ENCODE measurements at regions not wholly inside any gene's neighbourhood (a gene's known extent, or its start where the extent isn't known, plus 50 kb on each side); places are given as distances from the start of the nearest gene placed in this dataset.
"Not testable (repeated sequence)": the region's sequence is repeated elsewhere in the genome, so short reads cannot be mapped to it uniquely, and the experiment has no call there.

DNA sequence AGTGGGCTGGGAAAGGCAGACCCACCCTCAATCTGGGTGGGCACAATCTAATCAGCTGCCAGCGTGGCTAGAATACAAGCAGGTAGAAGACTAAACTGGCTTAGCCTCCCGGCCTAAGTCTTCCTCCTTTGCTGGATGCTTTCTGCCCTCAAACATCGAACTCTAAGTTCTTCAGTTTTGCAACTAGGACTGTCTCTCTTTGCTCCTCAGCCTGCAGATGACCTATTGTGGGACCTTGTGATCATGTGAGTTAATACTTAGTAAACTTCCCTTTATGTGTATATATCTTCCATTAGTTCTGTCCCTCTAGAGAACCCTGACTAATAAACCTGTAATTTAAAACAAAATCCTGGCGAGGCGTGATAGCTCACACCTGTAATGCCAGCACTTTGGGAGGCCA, 51.8 kb upstream of the SLC39A8 start:
- DNase-seq: not testable (repeated sequence)

DNA sequence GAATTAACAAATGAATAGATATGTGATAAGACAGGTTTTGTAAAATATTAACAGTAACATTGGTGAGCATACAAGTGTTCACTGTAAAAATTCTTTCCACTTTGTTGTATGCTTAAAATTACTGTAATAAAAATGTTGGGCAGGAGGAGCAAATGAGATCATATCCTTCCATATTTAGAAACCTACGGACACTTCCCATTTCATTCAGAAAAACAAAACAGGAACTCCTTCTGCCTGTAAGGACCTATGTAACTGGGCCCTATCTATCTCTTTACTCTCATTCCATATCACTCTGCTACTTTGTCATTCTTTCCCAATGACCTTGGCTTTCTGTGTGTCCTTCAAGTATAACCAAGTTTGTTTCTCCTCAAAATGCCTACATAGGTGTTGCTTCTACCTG, 53.7 kb upstream of the SLC39A8 start:
- no peak for DNase-seq

- DNase-seq: no peak
Measured at GRCh38 chr4:102400898-102401297, 55.6 kb upstream of the SLC39A8 start.

DNA sequence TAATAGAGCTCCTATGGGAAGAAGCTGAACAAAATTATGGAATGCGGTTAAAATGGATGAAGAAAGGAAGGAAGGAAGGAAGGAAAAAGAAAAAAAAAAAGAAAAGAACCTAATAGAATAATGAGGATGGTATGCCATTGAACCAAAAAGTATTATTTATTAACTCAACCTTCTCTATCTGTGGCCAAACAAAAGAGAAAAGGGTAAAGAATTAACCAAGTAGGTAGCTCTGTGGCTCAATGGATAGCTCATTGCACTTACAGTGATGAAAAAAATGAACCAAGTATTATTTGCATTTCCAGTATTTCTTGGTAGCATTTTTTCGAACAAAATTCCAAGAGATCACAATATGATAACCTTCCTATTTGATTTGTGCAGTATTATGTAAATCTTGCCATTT, 56.9 kb upstream of the SLC39A8 start:
- DNase-seq: no peak

- no peak for DNase-seq
Measured at GRCh38 chr4:102403116-102403515, 57.8 kb upstream of the SLC39A8 start.

DNA sequence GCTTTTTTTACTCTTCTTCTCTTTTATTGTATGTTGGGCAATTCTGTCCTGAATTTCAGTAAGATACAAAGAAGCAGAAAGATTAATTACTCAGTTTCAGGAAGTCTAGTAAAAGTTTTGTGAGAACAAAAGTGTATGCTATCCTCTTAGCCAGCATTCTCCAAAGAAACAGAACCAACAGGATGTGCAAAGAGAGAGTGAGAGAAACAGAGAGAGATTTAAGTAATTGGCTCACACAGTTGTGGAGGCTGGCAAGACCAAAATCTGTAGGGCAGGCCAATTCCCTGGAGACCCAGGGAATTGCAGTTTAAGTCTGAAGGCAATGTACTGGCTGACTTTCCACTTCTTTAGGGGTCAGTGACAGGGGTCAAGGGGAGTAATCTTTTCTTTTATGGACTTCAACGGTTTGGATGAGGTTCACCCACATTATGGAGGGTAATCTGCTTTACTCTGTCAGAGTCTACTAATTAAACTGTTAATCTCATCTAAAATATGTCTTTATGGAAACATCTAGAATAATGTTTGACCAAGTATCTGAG, 59.2 kb upstream of the SLC39A8 start:
- DNase-seq: no peak

DNA sequence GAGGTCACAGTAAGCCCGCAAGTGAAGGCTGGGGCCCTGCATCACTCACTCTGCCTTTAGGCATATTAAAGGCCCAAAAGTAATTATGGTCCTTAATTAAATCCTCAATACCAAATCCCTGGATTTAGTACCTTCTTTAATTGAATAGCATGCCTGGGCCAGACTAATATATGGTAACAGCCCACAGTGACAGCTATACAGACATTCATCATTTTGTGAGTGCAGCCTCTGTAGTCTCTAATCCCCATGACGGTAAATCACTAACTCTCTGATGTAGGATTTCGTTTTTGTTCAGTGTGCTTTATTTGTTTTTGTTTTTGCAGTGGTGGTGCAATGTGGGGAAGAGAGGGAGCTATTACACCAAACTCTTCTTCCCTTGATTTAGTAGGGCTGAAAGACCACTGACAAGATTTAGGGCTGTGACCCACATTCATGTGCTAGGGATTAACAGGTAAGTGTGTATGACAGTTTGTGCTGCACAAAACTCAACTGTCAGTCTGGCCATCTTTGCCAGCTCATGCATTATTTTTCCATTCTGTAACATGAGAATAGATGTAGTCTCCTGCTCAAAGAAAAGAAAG, 60.6 kb upstream of the SLC39A8 start:
- DNase-seq: no peak

DNA sequence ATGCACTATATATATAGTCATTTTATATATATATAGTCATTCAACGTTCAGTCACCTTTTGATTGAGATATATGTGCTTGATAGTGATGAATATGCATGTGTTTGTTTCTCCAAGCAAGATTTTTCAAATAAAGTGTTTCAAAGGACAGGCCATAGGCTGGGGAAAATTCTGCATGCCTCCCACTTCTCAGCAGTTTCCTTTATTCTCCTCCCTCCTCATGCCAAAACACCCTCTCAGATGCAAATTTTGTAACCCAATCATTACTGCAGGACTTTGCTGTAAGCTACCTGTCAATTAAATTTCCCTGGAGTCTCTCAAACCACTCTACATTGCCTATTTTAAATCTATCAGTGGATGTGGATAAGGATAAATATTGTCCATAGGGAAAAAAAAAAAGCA, 65.6 kb upstream of the SLC39A8 start:
- DNase-seq: not testable (repeated sequence)

DNA sequence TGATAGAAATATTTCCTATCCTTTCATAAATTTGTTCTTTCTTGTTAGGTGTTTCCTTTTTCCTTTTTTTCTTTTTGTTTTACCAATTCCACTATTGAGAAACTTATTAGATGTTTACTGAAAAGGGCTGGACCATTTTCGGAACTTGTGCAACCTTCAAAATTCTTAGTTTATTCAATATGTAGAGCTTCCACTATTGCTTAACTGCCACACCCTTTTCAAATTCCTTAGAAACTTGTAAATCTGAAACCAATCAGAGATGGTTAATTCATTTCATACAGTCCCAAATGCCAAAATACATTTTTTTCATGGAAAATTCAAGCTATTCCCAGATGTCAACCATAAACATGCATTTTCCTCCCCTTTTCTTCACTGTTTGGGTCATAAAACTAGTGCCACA, 66.1 kb upstream of the SLC39A8 start:
- DNase-seq: no peak

- DNase-seq: no peak
Measured at GRCh38 chr4:102416765-102417164, 71.5 kb upstream of the SLC39A8 start.

GRCh38 chr4:102420563-102421398, 75.5 kb upstream of the SLC39A8 start:
- DNase-seq: no peak

GRCh38 chr4:102422843-102423242, 77.6 kb upstream of the SLC39A8 start:
- DNase-seq: no peak

GRCh38 chr4:102423375-102423774, 77.8 kb upstream of the NFKB1 start:
- no peak for DNase-seq

DNA sequence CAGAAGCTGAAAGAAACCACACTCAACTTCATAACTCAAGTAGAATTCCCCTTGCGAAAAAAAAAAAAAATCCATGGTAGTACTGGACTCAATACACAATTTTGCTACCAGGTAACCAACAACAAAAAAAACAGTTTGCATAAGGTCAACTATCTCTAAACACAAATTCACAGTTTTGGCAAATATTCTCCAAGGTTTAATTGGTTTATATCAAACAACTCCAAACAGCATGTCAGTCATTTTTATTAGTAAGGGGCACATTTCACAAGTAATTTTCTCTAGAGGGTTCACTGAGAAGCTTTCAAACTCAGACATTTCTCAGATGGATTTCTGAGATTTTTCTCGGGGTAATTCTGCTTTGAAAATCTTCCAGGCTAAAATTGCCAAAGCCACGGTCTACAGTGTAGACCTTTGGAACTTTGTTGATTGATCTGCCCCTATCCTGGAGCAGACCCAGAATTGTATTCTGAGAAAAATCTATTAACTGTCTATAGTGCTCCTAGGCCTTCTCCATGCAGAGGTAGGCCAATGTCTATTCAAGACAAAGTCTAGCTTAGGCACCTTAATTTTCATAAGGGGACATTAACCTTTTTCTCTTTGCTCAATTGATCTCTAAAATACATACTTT, 73.7 kb upstream of the NFKB1 start:
- DNase-seq: no peak

- no peak for DNase-seq
Measured at GRCh38 chr4:102428122-102428521, 73.0 kb upstream of the NFKB1 start.

DNA sequence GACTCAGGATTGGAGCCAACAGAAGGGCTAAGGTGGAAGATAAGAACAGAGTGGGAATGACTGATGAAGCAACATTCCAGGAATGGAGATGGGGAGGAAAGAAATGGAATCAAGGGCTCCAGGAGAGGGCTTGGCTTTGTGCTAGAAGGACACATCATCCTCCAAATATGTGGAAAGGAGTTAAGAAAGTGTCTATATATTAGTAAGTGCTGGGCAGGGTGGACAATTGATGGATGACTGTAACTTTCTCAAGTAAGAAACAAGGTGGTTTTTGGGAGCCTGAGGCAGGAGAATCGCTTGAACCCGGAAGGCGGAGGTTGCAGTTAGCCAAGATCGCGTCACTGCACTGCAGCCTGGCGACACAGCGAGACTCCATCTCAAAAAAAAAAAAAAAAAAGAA, 71.6 kb upstream of the NFKB1 start:
- DNase-seq: no peak

DNA sequence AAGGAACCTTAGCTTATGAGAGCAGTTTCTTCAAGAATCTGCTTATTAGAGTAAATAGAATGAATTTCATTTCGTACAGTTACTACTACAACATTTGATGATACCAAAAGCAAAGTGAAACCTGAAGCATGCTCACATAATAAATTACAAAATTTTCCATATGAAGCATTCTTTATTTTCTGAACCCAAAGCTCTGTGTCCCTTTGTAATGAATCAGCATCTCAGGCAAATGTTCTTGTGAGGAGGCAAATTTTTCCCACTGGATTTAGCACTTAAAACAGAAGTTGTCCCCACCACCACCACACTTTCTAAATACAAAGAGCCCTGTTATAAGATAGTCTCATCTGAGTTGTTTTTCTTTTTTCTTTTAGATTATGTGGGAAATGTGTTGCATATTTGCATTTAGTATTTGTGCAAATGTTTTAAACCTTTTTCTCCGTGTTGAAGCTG, 70.7 kb upstream of the NFKB1 start:
- no peak for DNase-seq

- DNase-seq: no peak
Measured at GRCh38 chr4:102431608-102431961, 69.6 kb upstream of the NFKB1 start.

- DNase-seq: no peak
Measured at GRCh38 chr4:102437111-102437510, 64.0 kb upstream of the NFKB1 start.

GRCh38 chr4:102438396-102439235, 62.5 kb upstream of the NFKB1 start:
- DNase-seq: no peak

DNA sequence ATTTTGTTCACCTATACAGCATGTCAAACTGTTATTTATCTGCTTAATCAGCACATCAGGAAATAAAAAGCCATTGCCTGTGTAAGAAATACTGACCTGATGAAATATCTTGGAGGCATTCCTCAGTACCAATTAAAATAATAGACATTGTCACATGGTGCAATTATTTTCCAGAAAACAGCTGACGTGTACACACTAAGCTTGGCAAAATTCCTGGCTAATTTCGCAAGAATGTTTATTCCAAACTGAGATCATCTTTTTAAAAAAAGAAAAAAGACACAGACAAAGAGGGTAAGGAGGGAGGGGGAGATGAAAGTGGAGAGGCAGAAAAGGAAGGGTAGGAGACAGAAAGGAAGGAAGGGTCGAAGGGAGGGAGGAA, 61.9 kb upstream of the NFKB1 start:
- peak; percentile 59 for DNase-seq

GRCh38 chr4:102439812-102440211, 61.3 kb upstream of the NFKB1 start:
- no peak for DNase-seq

DNA sequence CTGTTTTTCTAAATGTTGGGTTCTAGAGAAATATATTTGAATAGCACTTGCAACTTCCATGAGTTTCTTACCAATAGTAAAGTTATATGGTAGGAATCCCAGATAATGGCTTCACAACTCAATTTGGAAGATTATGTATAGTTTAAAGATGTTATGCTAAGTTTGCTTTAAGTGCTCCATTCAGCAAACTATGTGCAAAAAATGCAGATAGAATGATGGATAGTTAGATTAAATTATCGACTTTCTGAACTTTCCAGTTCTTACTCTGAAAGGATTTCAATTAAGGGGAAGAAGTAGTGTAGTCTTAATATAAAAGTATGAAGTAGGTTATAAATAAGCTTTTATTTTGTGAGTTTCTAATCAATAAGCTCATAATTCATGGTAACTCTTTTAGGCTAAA, 60.7 kb upstream of the NFKB1 start:
- no peak for DNase-seq
